ENCODE measurements at regions not wholly inside any gene's neighbourhood (a gene's known extent, or its start where the extent isn't known, plus 50 kb on each side); places are given as distances from the start of the nearest gene placed in this dataset.

DNA sequence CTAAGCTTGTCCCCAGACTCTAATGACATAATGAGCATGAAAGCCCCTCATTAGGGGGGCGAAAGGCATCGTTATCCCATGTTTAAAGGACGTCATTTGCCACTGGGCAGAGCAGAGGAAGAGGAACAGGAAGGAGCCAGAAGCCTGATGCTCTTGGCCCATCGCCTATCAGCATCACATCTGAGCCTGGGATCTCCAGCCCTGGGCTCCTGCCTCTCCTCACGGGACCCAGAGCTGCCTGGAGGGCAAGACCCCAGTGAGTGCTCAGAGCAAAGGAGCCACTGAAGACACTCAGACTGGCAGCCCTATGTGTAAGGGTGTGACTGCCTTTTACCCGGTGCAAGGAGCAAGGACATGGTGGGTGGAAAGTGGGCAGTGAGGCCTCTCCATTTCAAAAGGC, 115.0 kb upstream of the ZNF507 start:
- no peak for TF ChIP-seq SUZ12 (IDR thresholded peaks at IDR 0.05; ENCODE audit: extremely low read depth, insufficient read depth, insufficient read length)
- TF ChIP-seq YY1 (IDR thresholded peaks at IDR 0.05; ENCODE audit: insufficient read depth, insufficient read length): no peak
